Liver (tissue), 8 donors: ENCODE measurements at regions not wholly inside any gene's neighbourhood (a gene's known extent, or its start where the extent isn't known, plus 50 kb on each side); places are given as distances from the start of the nearest gene placed in this dataset.

ENCODE experiments used
- DNase-seq: peaks from one replicate; pipeline ENCODE4 v3.0.0-alpha.2; 2017; ENCODE audit warnings: low spot score
- H3K27ac ChIP-seq, 2 donors: one replicate each; pipeline ENCODE4 v1.7.0; 2013; ENCODE audit warnings: inconsistent platforms in 2 of 2, low read length in 2 of 2, control low read depth in 1 of 2, low read depth in 1 of 2, mild to moderate bottlenecking in 1 of 2
- H3K27me3 ChIP-seq, 4 donors: one replicate each; pipeline versions ENCODE4 v1.6.1 to v1.7.0; 2013; ENCODE audit warnings: low read length in 3 of 4, inconsistent platforms in 1 of 4, mild to moderate bottlenecking in 1 of 4, moderate library complexity in 1 of 4; ENCODE audit not compliant: control insufficient read depth in 4 of 4, insufficient read depth in 4 of 4
- H3K36me3 ChIP-seq, 4 donors: one replicate each; pipeline versions ENCODE4 v1.6.1 to v1.7.0; 2013; ENCODE audit warnings: low read length in 3 of 4, mild to moderate bottlenecking in 3 of 4, low read depth in 1 of 4, moderate library complexity in 1 of 4; ENCODE audit not compliant: control insufficient read depth in 4 of 4, insufficient read depth in 3 of 4
- H3K4me1 ChIP-seq, 4 donors: one replicate each; pipeline versions ENCODE4 v1.6.1 to v1.7.0; 2013; ENCODE audit warnings: low read length in 3 of 4, mild to moderate bottlenecking in 3 of 4, moderate library complexity in 1 of 4; ENCODE audit not compliant: control insufficient read depth in 4 of 4, insufficient read depth in 4 of 4
- H3K4me3 ChIP-seq, 3 donors: one replicate each; pipeline versions ENCODE4 v1.6.1 to v1.7.0; 2013; ENCODE audit warnings: low read length in 3 of 3, control low read depth in 1 of 3, low read depth in 1 of 3, mild to moderate bottlenecking in 1 of 3
- H3K9ac ChIP-seq, 2 donors: one replicate each; pipeline ENCODE4 v1.7.0; 2013; ENCODE audit warnings: low read length in 2 of 2, mild to moderate bottlenecking in 2 of 2, moderate library complexity in 2 of 2, control low read depth in 1 of 2, low read depth in 1 of 2
- H3K9me3 ChIP-seq, 4 donors: one replicate each; pipeline versions ENCODE4 v1.6.1 to v1.7.0; 2013; ENCODE audit warnings: low read length in 3 of 4; ENCODE audit not compliant: control insufficient read depth in 4 of 4
- EGR1 ChIP-seq, 2 donors: IDR thresholded peaks; 2 replicates each; pipeline ENCODE4 v1.6.1; 2016 to 2018; ENCODE audit warnings: antibody characterized with exemption in 2 of 2, low read depth in 2 of 2
- FOXA1 ChIP-seq: IDR thresholded peaks from 2 replicates; pipeline ENCODE4 v1.6.1; 2016; ENCODE audit warnings: antibody characterized with exemption
- FOXA2 ChIP-seq: IDR thresholded peaks from 2 replicates; pipeline ENCODE4 v1.6.1; 2016; ENCODE audit warnings: antibody characterized with exemption
- GABPA ChIP-seq, 2 donors: IDR thresholded peaks in 1 of 2; conservative IDR thresholded peaks in 1 of 2; 2 replicates each; pipeline ENCODE4 v1.6.1; 2016; ENCODE audit warnings: antibody characterized with exemption in 2 of 2, mild to moderate bottlenecking in 1 of 2, moderate library complexity in 1 of 2
- HNF4A ChIP-seq, 2 donors: conservative IDR thresholded peaks; 2 replicates each; pipeline ENCODE4 v1.6.1; 2016; ENCODE audit warnings: antibody characterized with exemption in 2 of 2, mild to moderate bottlenecking in 2 of 2
- HNF4G ChIP-seq: IDR thresholded peaks from 2 replicates; pipeline ENCODE4 v1.6.1; 2016; ENCODE audit warnings: antibody characterized with exemption
- JUND ChIP-seq, 2 donors: IDR thresholded peaks; 2 replicates each; pipeline ENCODE4 v1.6.1; 2016; ENCODE audit warnings: antibody characterized with exemption in 2 of 2
- NR2F2 ChIP-seq: IDR thresholded peaks from 2 replicates; pipeline ENCODE4 v1.6.1; 2016; ENCODE audit warnings: antibody characterized with exemption
- RAD21 ChIP-seq, 2 donors: IDR thresholded peaks; 2 replicates each; pipeline ENCODE4 v1.6.1; 2016; ENCODE audit warnings: antibody characterized with exemption in 2 of 2, mild to moderate bottlenecking in 2 of 2
- RXRA ChIP-seq, 2 donors: IDR thresholded peaks; 2 replicates each; pipeline ENCODE4 v1.6.1; 2017 to 2018; ENCODE audit warnings: antibody characterized with exemption in 2 of 2, mild to moderate bottlenecking in 1 of 2
- SP1 ChIP-seq: IDR thresholded peaks from 2 replicates; pipeline ENCODE4 v1.6.1; 2018; ENCODE audit warnings: antibody characterized with exemption, mild to moderate bottlenecking
- TAF1 ChIP-seq: conservative IDR thresholded peaks from 2 replicates; pipeline ENCODE4 v1.6.1; 2016; ENCODE audit warnings: antibody characterized with exemption, mild to moderate bottlenecking
- YY1 ChIP-seq: IDR thresholded peaks from 2 replicates; pipeline ENCODE4 v1.6.1; 2016; ENCODE audit warnings: antibody characterized with exemption, mild to moderate bottlenecking
- WGBS: extraction: QIAGEN DNeasy Blood & Tissue Kit; methylation state at CpG from one replicate; pipeline ENCODE4 v1.1.7; 2013; 5-methylcytosine and 5-hydroxymethylcytosine counted together
- TF ChIP-seq, protein P1 (sequence below): fragments of 150-350 bp; IDR thresholded peaks from 2 replicates; pipeline ENCODE4 v1.5.1; 2017; ENCODE audit warnings: improper control_type of control experiment, low read depth, low read length; ENCODE audit not compliant: missing input control
- TF ChIP-seq, protein P2 (sequence below): IDR thresholded peaks from 2 replicates; pipeline ENCODE4 v1.6.1; 2016; ENCODE audit warnings: antibody characterized with exemption
- TF ChIP-seq, protein P3 (sequence below): IDR thresholded peaks from 2 replicates; pipeline ENCODE4 v1.6.1; 2016; ENCODE audit warnings: antibody characterized with exemption
- TF ChIP-seq, protein P4 (sequence below): IDR thresholded peaks from 2 replicates; pipeline ENCODE4 v1.6.1; 2016; ENCODE audit warnings: antibody characterized with exemption, mild to moderate bottlenecking
- TF ChIP-seq, protein P5 (sequence below): IDR thresholded peaks from 2 replicates; pipeline ENCODE4 v1.6.1; 2016; ENCODE audit warnings: antibody characterized with exemption
- donor health status: healthy.
- donor health status: healthy.
- donor health status: healthy.
- donor health status: healthy.
- donor health status: healthy.

DNA sequence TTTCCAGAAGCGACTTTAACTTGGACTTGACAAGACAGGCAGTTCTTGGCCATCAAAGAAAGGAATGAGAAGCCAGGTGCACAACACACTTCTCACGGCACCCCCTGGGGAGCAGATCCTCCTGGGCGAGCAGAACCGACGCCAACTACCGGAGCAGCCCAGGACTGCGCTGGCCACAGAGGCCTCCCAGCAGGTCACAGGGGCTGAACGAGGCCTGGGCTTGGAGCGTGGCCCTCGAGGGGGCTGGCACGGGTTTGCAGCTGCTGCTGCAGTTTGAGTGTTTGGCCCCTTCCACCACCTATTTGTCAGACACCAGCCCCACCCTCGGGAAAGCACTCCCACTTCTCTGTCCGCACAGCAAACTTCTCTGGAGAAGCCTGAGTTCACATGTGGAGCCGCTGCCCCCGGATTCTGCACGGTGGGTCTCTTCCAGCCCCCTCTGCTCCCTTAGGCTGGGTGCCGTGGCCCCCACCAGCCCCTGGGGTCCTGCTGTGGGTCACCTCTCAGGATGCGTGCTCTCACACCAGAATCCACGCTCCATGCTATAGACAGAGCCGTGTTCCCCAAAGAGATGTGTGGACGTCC lies 306.7 kb upstream of the SALL3 start:
- Histone ChIP-seq H3K27ac (no peak overlapping the region), H3K4me1 (no peaks in the 10 kb centered on the region), H3K36me3 (no peaks in the 10 kb centered on the region), H3K9ac (no peak overlapping the region), H3K27me3 (peaks cover 0 to 1% (median 0%) of the 10 kb centered on the region in 4 donors), H3K4me3 (no peak overlapping the region), H3K9me3 (no peaks in the 10 kb centered on the region)
- WGBS, result 75% methylated on average over 21 of the region's 21 CpGs
- no peak for DNase-seq
- TF ChIP-seq HNF4A (conservative IDR thresholded peaks at IDR 0.05) (no peak), TAF1 (no peak), FOXA2 (no peak), GABPA (IDR thresholded peaks at IDR 0.05 in 1 of 2, conservative IDR thresholded peaks at IDR 0.05 in 1 of 2) (no peak), RAD21 (IDR thresholded peaks at IDR 0.05) (no peak), EGR1 (IDR thresholded peaks at IDR 0.05; ENCODE audit: low read depth in 2 of 2) (no peak), YY1 (no peak), FOXA1 (no peak), NR2F2 (no peak), RXRA (IDR thresholded peaks at IDR 0.05) (no peak), SP1 (no peak), JUND (IDR thresholded peaks at IDR 0.05) (no peak), HNF4G (no peak)
- TF ChIP-seq, protein P1, sequence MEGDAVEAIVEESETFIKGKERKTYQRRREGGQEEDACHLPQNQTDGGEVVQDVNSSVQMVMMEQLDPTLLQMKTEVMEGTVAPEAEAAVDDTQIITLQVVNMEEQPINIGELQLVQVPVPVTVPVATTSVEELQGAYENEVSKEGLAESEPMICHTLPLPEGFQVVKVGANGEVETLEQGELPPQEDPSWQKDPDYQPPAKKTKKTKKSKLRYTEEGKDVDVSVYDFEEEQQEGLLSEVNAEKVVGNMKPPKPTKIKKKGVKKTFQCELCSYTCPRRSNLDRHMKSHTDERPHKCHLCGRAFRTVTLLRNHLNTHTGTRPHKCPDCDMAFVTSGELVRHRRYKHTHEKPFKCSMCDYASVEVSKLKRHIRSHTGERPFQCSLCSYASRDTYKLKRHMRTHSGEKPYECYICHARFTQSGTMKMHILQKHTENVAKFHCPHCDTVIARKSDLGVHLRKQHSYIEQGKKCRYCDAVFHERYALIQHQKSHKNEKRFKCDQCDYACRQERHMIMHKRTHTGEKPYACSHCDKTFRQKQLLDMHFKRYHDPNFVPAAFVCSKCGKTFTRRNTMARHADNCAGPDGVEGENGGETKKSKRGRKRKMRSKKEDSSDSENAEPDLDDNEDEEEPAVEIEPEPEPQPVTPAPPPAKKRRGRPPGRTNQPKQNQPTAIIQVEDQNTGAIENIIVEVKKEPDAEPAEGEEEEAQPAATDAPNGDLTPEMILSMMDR, result no peak
- TF ChIP-seq, protein P2, sequence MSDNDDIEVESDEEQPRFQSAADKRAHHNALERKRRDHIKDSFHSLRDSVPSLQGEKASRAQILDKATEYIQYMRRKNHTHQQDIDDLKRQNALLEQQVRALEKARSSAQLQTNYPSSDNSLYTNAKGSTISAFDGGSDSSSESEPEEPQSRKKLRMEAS, result no peak
- TF ChIP-seq, protein P3, sequence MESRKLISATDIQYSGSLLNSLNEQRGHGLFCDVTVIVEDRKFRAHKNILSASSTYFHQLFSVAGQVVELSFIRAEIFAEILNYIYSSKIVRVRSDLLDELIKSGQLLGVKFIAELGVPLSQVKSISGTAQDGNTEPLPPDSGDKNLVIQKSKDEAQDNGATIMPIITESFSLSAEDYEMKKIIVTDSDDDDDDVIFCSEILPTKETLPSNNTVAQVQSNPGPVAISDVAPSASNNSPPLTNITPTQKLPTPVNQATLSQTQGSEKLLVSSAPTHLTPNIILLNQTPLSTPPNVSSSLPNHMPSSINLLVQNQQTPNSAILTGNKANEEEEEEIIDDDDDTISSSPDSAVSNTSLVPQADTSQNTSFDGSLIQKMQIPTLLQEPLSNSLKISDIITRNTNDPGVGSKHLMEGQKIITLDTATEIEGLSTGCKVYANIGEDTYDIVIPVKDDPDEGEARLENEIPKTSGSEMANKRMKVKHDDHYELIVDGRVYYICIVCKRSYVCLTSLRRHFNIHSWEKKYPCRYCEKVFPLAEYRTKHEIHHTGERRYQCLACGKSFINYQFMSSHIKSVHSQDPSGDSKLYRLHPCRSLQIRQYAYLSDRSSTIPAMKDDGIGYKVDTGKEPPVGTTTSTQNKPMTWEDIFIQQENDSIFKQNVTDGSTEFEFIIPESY, result no peak
- TF ChIP-seq, protein P4, sequence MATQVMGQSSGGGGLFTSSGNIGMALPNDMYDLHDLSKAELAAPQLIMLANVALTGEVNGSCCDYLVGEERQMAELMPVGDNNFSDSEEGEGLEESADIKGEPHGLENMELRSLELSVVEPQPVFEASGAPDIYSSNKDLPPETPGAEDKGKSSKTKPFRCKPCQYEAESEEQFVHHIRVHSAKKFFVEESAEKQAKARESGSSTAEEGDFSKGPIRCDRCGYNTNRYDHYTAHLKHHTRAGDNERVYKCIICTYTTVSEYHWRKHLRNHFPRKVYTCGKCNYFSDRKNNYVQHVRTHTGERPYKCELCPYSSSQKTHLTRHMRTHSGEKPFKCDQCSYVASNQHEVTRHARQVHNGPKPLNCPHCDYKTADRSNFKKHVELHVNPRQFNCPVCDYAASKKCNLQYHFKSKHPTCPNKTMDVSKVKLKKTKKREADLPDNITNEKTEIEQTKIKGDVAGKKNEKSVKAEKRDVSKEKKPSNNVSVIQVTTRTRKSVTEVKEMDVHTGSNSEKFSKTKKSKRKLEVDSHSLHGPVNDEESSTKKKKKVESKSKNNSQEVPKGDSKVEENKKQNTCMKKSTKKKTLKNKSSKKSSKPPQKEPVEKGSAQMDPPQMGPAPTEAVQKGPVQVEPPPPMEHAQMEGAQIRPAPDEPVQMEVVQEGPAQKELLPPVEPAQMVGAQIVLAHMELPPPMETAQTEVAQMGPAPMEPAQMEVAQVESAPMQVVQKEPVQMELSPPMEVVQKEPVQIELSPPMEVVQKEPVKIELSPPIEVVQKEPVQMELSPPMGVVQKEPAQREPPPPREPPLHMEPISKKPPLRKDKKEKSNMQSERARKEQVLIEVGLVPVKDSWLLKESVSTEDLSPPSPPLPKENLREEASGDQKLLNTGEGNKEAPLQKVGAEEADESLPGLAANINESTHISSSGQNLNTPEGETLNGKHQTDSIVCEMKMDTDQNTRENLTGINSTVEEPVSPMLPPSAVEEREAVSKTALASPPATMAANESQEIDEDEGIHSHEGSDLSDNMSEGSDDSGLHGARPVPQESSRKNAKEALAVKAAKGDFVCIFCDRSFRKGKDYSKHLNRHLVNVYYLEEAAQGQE, result no peak
- TF ChIP-seq, protein P5, sequence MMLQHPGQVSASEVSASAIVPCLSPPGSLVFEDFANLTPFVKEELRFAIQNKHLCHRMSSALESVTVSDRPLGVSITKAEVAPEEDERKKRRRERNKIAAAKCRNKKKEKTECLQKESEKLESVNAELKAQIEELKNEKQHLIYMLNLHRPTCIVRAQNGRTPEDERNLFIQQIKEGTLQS, result no peak
